ENCODE measurements at regions not wholly inside any gene's neighbourhood (a gene's known extent, or its start where the extent isn't known, plus 50 kb on each side); places are given as distances from the start of the nearest gene placed in this dataset.
"Not testable (repeated sequence)": the region's sequence is repeated elsewhere in the genome, so short reads cannot be mapped to it uniquely, and the experiment has no call there.

GRCh38 chr11:81990659-81991443 lies 742.8 kb downstream of the FAM181B start:
- no peak for DNase-seq

GRCh38 chr11:81989093-81989492 lies 744.6 kb downstream of the FAM181B start:
- no peak for DNase-seq

- no peak for DNase-seq
Measured at GRCh38 chr11:81987829-81988472, 745.7 kb downstream of the FAM181B start.

- DNase-seq: no peak
Measured at GRCh38 chr11:81986556-81987161, 747.0 kb downstream of the FAM181B start.

DNA sequence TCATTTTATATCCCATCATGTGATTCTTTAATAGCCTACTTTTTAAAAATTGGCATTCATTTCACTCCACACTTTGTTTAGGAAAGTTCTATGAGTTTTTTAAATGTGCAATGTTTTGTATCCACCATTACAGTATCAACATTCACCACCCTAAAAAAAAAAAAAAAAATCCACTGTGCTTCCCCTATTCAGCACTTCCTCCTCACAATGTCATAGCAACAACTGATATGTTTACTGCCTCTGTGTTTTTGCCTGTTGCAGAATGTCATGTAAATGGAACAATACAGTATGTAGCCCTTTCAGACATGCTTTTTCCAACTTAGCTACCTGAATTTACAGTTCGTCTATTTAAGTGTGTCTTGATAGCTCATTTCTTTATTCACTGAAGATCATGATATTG lies 754.2 kb downstream of the FAM181B start:
- DNase-seq: no peak

DNA sequence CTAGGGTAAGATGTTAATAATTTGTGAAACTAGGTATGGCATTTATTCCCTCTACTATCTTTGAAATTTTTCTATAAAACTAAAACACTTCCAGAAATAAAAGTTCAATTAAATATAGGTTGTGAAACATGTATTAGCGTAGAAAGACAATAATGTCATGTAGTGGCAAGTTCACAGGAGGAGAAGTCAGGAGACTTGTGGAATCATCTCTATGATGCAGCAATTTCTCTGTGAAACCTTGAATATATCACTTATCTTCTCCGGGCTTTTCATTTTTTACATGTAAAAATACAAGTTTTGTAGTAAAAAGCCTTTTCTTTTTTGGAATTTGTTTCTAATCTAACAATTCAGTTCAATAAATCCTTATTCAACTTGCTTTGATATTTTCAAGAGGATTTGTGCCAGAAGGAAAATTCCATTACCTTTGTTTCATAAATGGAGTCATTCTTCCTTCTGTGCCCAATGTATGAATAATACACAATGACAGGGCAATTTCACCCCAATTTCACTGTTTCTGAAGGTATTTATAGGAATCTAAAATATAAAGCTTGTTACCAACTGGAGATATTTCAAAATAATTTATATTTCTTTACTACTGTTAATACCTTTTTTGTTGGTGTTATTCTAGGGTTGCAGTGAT lies 758.3 kb downstream of the FAM181B start:
- DNase-seq: no peak

GRCh38 chr11:81970886-81971285 lies 762.8 kb downstream of the FAM181B start:
- DNase-seq: no peak

DNA sequence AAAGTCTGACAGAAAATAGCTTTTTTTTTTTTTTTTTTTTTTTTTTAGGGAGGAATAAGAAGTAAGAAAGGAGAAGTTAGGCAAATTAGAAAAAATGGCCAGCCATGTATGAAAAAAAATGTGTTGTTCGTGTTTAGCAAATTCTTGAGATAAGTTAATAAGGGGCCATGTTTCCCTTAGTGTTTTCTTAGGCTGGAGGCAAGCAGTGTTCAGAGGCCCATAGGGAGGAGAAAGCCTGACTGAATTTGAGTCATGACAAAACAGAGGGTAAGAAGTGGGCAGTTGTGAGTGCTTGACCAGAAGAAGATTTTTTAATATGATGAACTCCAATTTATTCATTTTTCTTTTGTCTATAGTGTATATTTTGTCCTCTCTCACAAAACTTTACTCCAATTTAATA lies 766.4 kb downstream of the FAM181B start:
- DNase-seq: no peak

DNA sequence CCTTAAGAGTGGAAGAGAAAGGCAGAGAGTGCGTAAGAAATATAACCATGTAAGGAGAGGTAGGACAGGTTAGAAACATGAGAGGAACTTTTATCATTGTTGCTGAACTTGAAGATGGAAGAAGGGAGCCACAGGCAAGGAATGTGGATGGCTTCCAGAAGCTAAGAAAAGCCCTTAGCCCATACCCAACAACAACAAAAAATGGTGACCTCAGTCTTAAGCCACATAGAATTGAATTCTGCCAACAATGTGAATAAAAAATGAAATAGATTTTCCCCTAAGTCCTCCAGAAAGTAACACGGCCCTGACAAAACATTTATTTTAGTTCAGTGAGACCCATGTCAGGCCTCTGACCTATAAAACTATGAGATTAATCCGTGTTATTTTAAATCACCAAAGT lies 767.3 kb downstream of the FAM181B start:
- no peak for DNase-seq

- no peak for DNase-seq
Measured at GRCh38 chr11:81963018-81963417, 770.6 kb downstream of the FAM181B start.

- DNase-seq: no peak
Measured at GRCh38 chr11:81960443-81960842, 773.2 kb downstream of the FAM181B start.

DNA sequence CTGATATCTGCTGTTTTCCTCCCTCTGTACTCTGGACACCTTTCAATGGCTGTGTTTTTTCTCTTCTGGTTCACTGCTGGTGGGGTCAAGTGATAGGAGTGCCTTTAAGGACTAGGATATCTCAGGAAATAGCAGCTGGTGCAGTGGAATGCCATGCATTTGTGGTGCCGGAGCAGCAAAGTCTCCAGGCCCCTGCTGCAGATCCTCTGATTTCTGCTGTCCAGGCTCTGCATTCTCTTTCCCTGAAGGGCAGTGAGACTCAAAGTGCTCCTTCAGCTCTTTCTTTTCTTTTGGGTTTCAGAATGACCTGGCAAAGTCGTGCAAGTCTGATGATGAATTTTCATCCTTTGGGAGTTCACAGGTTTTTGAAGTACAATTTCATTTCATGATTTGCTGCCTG lies 774.3 kb downstream of the FAM181B start:
- no peak for DNase-seq

GRCh38 chr11:81954301-81954700 lies 779.4 kb downstream of the FAM181B start:
- DNase-seq: not testable (repeated sequence)

DNA sequence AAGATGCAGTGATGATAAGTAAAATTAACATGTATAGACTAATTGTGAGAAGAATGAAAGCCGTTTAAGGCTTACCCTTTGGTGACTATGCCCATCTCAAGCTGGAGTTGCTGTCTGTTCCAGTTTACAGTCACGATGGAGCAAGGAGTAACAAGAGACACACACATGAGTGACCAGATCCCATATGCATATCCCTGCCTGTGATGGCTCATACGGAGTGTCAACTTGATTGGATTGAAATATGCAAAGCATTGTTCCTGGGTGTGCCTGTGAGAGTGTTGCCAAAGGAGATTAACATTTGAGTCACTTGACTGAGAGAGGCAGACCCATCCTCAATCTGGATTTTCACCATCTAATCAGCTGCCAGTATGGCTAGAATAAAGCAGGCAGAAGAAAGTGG lies 786.8 kb downstream of the FAM181B start:
- no peak for DNase-seq

- DNase-seq: no peak
Measured at GRCh38 chr11:81942646-81943045, 791.0 kb downstream of the FAM181B start.

- DNase-seq: no peak
Measured at GRCh38 chr11:81941998-81942397, 791.7 kb downstream of the FAM181B start.

GRCh38 chr11:81932303-81932702 lies 801.4 kb downstream of the FAM181B start:
- no peak for DNase-seq

DNA sequence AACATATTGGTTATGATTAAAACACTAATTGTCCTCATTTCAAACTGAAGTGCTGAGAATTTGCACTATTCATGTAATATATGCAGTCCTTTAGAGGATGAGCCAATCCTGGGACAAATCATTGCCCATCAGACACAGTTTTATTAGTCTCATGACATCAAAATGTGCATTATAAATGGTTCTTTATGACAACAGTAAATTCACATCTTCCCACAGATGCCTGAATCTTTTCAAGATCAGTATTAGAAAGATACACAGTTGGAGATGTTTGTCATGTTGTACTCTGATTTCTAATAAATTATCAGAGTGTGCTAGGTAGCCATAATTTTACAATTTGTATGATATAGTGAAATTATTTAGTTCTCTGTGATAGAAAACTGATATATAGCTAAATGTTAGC lies 813.5 kb downstream of the FAM181B start:
- DNase-seq: no peak

GRCh38 chr11:81916451-81916850 lies 817.2 kb downstream of the FAM181B start:
- no peak for DNase-seq

- no peak for DNase-seq
Measured at GRCh38 chr11:81915045-81915444, 818.6 kb downstream of the FAM181B start.

- no peak for DNase-seq
Measured at GRCh38 chr11:81913793-81914192, 819.9 kb downstream of the FAM181B start.

DNA sequence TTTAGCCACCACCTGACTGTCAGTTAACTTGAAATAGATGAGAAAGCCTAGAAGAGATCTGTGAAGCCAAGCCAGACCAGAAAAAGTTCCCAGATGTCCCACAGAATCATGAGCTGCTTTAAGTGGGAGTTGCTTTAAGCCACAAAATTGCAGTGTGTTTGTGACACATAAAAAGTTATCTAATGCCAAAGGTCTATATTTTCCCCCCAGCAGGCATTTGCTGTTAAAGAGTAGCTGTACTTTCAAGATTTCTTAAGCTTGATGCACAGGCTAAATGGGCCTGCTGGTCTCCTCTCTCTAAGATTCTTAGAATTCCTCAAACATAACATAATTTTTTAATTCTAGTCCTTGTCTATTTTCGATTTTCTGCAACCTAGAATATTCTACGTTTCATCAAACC lies 825.7 kb downstream of the FAM181B start:
- DNase-seq: no peak
